Dedifferentiated amniotic fluid mesenchymal stem cell (primary cell): ENCODE measurements at regions not wholly inside any gene's neighbourhood (a gene's known extent, or its start where the extent isn't known, plus 50 kb on each side); places are given as distances from the start of the nearest gene placed in this dataset.

ENCODE experiments used
- DNase-seq: peaks from one replicate; pipeline ENCODE4 v3.0.0-alpha.2; 2016; ENCODE audit errors: extremely low spot score

DNA sequence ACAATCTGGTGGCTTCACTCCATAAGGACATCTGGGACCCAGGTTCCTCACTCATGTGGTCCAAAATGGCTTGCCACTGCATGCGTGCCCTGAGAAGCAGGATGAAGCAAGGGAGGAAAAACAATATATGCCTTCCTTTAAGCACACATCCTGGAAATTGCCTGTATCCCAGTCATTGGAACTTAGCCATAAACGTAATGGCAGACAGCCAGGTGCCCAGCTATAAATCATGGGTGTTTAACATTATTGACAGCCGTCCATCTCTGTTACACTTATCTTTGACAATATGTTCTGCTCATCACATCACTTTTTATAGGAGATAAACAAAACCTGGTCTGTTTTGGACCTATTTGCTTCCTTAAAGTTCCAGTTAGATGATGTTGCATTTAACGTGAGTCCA lies 181.0 kb downstream of the AASDH start:
- DNase-seq = no peak

DNA sequence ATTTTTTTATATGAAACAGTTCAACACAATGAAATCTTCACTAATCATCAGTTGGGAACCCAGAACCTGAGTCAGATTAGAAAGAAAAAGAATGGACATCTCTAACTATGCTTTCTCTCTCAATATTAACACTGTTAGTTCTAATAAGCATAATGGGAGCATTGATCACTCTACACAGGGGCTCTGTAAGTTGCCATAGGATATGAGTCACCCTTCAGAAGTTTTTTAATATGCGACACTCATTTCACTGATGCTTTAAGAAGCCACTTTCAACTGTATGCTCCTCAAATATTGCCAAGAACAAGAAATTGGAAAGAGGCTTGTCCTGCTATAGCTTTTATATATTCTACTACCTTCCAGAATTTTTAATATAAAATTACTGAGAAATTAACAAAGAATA lies 187.0 kb downstream of the AASDH start:
- no peak for DNase-seq

GRCh38 chr4:56198265-56198664 lies 189.0 kb downstream of the AASDH start:
- no peak for DNase-seq

GRCh38 chr4:56197387-56197786 lies 189.9 kb downstream of the AASDH start:
- DNase-seq = no peak

DNA sequence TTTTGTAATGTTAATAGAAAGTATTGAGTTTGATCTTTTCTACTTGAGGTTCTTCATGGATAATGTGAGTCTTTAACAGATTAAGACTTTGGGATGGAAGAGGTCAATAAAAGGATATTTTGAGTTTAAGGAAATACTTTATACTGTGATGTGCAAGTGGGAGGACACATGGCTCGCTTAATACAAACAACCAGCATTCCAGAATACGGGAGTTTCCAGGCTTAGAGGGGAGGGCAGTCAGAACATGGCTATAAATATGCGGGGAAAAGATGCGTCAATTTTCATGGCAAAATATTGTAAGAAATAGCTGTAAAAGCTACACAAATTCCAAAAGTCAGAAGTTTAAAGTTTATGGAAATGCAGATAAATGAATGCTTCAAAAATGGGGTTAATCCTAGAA lies 192.3 kb downstream of the AASDH start:
- no peak for DNase-seq

DNA sequence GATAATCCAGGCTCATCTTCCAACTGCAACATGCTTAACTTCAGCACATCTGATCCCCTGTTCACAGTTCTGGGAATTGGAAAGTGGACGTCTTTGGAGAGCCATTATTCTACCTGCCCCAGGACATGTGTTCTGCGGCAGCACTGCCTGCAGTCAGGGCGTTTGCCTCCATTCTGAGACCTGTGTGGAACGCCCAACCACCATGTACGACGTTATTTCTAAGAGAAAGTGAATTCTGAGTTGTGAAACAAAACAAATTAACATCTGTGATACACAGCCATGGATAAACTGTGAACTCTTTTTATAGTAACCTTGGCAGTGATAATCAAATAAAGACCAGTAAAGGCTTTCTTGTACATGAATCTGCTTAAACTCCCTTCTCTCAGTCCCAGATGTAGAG lies 195.8 kb downstream of the AASDH start:
- DNase-seq = no peak

DNA sequence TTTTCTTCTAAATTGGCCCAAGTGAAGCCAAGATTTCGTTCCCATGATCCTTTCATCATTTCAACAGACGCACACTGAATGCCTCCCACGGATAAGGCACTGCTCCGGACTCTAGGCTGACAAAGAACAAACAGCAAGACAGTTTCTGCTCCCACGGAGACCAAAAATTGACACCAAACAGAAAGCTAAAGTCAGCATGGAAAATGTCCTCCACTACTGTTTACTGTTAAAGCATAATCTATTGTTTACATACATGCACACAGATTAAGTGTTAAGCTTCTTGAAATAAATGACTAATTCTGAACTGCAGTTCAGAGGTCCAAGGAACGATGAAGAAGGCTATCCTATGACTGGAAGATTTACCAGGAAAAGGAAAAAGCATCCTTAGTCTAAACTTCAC lies 199.6 kb downstream of the AASDH start:
- DNase-seq = no peak

- DNase-seq = no peak
Observed at GRCh38 chr4:56186808-56187523, 200.3 kb downstream of the AASDH start.

- no peak for DNase-seq
Observed at GRCh38 chr4:56185901-56186300, 201.4 kb downstream of the AASDH start.

DNA sequence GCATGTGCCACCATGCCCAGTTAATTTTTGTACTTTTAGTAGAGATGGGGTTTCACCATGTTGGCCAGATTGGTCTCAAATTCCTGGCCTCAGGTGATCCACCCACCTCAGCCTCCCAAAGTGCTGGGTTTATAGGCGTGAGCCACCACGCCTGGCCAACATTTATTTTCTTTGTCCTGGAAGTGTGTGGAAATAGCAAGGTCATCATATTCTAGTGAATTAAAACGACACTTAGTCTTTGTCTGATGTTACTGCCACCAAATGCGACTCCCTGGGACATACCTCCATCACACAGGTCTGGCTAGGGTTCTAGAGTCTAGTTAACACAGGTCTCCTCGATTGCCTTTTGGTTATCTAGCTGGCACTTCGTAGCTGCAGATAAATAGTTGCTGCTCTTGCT lies 203.1 kb downstream of the AASDH start:
- DNase-seq = no peak

DNA sequence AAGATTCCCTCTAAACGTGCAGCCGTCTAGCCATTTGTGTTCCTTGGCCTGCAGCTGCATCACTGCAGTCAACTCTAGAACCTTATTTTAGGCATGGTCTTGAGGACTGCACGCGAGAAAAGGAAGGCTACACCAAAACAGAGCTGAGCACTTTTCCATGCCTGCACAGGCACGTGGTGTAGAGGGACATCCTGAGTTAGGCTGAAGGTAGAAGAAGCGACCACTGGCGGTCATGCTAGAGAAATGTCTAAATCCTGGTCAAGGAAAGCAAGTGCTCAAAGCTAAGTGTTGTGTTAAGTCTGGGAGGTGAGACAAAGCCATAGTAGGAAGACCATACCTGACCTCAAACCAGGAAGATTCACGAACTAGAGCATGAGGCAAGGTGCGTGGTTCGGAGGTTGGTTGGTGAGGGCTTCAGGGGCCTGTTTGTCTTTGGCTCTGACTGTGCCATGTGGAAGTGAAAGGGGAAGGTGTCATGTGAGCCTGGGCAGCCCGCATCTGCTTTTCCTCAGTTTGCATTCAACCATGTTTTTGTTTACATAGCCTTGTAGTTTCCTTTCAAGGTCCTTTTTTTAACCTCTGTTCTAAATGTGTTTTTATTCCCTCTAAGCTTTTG lies 203.8 kb downstream of the AASDH start:
- DNase-seq = no peak

DNA sequence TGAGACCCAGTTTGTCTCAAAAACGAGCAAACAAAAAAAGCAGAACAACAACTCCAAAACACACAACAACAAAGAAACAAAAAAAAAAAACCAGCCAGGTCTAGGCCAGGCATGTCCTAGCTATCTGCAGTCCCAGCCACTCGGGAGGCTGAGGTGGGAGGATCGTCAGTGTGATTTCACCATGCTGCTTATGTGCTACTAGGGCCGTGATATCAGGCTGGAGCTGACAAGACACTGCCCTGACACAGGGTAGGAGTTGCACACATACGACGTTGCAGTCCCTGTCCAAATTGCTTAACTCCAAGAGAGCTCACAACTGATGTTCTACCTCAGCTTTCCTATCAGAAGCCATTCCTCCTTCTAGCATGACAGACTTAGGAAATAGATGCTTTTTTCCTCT lies 204.9 kb downstream of the AASDH start:
- no peak for DNase-seq

- no peak for DNase-seq
Observed at GRCh38 chr4:56181140-56181953, 205.9 kb downstream of the AASDH start.

- no peak for DNase-seq
Observed at GRCh38 chr4:56169061-56169460, 218.2 kb downstream of the AASDH start.

- DNase-seq = no peak
Observed at GRCh38 chr4:56164907-56165306, 216.2 kb downstream of the CEP135 start.

DNA sequence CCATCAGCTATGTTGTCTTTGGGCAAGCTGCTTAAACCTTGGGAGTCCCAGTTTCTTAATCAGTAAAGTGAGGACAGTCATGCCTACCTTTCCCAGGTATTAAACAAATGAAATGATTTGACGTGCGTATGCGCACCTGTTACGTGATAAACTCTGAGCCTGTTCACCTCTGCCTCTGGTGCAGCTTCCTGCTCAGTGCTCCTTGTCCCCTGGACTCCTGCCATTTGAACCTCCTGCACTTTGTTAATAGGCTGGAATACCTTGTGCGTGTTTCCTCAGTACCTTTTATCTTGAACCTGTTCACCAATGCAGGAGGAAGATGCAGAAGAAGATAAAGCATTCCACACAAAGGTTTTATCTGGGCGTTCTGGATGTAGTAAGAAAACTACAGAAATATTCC lies 211.9 kb downstream of the CEP135 start:
- no peak for DNase-seq

DNA sequence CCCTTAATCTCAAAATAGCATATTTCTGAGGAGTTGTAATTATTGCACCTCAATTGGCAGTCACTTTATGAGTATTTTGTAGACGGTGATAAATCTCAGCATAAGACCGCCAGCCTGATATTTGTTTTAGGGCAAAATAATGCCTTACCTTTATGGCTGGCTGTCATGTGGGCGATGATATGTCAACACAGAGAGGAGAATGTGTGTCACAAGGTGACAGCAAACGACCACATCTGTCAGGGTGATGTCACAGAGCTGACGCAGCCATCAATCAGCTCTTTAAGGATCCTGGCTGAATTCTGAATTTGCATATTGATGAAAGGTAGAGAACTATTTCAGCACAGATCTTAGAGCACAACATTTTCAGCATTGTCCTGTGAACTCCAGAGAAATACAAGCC lies 209.7 kb downstream of the CEP135 start:
- DNase-seq = no peak

- no peak for DNase-seq
Observed at GRCh38 chr4:56156141-56156540, 207.4 kb downstream of the CEP135 start.

DNA sequence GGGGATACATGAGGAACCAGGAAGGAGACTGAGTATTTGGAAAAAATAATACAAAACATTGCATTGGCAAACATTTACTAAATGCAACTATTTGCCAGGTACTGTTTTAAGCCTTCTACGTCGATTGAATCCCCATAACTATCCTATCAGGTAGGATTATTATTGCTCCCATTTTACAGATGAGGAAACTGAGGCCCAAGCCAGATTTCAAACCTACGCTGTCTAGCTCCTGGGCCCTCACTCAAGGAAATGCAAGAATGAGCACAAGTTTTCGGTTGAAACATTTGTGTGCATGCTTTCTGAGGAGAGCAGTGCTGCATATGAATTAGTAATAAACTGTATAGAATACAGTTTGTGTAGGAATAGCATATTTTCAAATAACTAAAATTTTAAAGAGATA lies 206.7 kb downstream of the CEP135 start:
- DNase-seq = no peak

DNA sequence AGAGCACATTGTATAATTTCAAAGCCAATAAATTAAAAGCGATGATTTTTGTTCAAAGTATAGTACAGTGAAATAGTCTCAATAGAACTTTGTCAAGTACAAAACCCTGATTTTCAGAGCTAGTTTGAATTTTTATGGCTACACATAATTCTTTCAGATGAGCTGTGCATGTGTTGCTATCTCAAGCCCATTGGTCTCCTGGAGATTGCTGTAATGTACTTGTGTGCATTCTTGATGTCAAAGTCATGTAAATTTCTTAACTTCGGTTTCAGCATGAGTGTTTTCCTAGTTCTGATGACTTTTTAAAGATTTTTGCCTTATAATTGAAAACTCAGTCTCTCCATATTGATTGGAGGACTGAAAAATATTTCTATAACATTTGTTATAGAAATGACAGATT lies 200.8 kb downstream of the CEP135 start:
- DNase-seq = peak; percentile 87

GRCh38 chr4:56148428-56148827 lies 199.7 kb downstream of the CEP135 start:
- peak; percentile 59 for DNase-seq

DNA sequence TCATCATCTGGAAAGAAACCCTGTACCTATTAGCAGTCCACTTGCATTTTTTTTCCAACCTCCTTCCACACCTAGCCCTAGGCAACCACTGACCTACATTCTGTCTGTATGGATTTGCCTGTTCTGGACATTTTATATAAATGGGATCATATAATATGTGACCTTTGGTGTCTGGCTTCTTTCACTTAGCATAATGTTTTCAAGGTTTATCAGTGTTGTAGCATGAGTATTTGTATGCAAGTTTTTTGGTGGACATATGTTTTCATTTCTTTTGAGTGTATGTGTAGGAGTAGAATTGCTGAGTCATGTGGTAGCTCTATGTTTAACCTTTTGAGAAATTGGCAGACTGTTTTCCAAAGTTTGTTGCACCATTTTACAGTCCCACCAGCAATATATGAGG lies 198.6 kb downstream of the CEP135 start:
- peak; percentile 59 for DNase-seq

GRCh38 chr4:56146956-56147355 lies 198.2 kb downstream of the CEP135 start:
- DNase-seq = no peak
